ENCODE measurements at regions not wholly inside any gene's neighbourhood (a gene's known extent, or its start where the extent isn't known, plus 50 kb on each side); places are given as distances from the start of the nearest gene placed in this dataset.
"Not testable (repeated sequence)": the region's sequence is repeated elsewhere in the genome, so short reads cannot be mapped to it uniquely, and the experiment has no call there.

GRCh38 chr1:101185421-101185820 lies 51.4 kb upstream of the S1PR1 start:
- no peak for DNase-seq

DNA sequence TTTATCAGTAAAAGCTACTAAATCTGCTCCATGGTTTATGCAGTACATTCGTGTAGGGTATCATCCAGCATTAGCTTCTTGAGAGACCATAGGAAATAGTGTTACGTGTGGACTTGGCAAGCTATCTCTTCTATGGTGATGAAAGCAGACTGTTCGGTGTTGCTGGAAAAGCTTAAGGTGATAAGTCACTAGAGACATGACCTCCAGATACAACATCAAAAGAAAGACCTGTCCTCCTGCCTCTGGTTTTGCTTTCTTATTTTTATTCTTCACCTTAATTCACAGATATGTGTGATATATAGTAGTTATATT lies 53.5 kb upstream of the S1PR1 start:
- DNase-seq = no peak

DNA sequence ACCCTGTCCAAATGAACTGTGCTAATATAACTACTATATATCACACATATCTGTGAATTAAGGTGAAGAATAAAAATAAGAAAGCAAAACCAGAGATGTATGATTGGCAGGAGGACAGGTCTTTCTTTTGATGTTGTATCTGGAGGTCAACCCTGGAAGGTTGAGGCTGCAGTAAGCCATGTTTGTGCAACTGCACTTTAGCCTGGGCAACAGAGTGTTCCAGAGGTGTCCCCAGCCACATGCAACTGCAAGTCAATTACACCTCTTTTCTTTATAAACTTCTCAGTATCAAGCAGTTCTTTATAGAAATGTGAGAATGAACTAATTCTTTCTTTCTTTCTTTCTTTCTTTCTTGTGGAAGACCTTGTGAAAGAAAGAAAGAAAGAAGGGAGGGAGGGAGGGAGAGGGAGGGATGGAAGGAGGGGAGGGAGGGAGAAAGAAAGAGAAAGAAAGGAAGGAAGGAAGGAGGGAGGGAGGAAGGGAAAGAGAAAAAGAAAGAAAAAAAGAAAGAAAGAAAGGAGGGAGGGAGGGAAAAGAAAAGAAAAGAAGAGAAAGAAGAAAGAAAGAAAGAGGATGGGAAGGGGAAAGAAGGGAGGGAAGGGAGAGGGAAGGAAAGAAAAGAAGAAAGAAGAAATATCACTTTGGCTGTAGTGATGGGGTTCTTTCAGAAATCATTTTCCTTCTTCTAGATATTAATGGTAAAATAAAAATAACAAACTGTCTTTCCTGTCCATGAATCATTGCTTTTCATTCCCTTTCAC lies 54.0 kb upstream of the S1PR1 start:
- no peak for DNase-seq

DNA sequence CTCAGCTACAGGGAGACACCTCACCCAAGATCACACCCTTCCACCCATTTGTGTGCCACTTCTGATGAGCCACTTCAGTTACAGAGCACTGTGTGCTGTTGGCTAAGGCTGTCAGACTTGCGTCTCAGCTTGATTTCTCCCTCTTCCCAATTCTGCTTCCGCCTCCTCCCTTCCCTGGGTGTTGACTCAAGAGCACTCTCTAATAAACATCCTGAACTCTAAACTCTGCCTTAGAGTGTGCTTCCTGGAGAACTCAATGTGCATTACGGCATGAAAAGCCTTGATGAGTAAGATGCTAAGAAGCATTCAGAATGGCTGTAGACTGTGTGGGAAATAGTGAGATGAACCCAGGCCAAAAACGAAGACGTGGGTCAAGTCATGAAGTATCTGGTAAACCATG lies 54.9 kb upstream of the S1PR1 start:
- no peak for DNase-seq

GRCh38 chr1:101178688-101179491 lies 57.9 kb upstream of the S1PR1 start:
- peak; percentile 57 for DNase-seq

GRCh38 chr1:101178341-101178687 lies 58.5 kb upstream of the S1PR1 start:
- no peak for DNase-seq

DNA sequence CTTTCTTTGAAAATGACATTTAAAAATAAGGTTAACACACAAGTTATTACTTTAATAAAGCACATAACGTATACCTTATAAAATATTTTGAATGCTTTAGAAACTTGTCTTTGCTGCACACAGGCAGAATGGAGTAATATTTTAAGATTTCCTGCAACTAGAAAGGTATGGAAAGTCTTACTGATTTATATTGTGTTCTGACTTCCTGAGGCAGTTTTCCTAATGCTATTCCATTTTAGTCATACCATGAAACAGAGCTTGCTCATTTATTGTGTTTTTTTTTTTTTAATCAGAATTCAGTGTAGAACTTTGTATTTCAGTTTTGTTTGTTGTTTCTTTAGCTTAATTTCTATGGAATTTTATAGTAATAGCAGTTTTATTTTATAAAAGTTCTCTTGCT lies 60.9 kb upstream of the S1PR1 start:
- DNase-seq = no peak

- DNase-seq = no peak
Observed at GRCh38 chr1:101175466-101175865, 61.4 kb upstream of the S1PR1 start.

- no peak for DNase-seq
Observed at GRCh38 chr1:101174722-101175121, 62.1 kb upstream of the S1PR1 start.

- DNase-seq = not testable (repeated sequence)
Observed at GRCh38 chr1:101174298-101174697, 62.5 kb upstream of the S1PR1 start.

- DNase-seq = no peak
Observed at GRCh38 chr1:101170506-101171050, 66.2 kb upstream of the S1PR1 start.

DNA sequence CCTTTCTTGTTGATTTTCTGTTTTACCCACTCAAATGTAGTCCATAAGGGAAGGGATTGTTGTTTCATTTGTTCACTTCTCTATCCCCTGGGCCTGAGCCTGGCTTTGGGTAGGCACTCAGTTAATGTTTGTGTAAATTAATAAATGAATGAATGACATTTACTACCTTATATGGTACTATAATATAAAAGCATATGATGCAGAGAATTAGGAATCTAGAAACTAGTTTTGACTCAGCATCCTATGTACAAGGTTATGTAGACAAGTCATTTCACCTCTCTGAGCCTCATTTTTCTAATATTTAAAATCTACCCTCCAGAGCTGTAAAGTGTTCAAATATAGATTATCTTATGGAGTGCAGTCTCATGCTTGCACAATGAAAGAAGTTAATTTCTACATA lies 68.9 kb upstream of the S1PR1 start:
- no peak for DNase-seq

GRCh38 chr1:101166583-101167120 lies 70.2 kb upstream of the S1PR1 start:
- no peak for DNase-seq

DNA sequence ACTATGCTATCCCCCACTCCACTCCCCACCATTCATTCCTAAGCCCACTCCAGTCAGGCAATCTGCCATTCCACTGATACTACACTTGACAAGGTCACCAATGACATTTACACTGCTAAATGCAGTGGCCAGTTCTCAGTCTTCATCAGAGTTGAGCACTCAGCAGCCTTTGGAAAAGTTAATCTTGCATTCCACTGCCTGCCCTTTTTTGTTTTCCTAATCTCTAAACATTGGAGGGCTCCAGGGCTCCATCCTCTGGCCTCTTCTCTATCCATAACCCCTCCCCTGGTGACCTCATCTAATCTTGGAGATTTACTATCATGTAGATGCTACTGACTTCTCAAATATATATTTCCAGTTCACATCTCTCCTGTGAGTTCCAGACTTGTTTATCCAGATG lies 70.9 kb upstream of the S1PR1 start:
- DNase-seq = no peak

GRCh38 chr1:101165532-101165931 lies 71.3 kb upstream of the S1PR1 start:
- peak; percentile 36 for DNase-seq

DNA sequence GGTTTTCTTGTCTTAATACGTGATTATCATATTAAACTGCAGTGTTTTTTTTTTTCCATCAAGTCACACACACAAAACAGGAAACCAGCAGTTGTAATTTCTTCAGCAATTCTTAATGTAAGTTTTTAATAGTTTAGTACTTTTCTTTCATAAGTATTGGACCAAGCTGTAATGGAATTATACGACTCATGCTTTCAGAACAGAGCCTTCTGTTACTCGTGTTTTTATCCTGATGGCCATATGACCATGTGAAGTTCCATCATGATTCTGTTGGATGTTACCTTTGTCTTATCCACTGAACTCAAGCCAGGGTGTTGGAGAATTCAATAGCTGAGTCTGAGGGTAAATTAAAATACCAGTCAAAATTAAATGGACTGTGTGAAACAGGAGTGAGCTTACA lies 72.0 kb upstream of the S1PR1 start:
- no peak for DNase-seq

DNA sequence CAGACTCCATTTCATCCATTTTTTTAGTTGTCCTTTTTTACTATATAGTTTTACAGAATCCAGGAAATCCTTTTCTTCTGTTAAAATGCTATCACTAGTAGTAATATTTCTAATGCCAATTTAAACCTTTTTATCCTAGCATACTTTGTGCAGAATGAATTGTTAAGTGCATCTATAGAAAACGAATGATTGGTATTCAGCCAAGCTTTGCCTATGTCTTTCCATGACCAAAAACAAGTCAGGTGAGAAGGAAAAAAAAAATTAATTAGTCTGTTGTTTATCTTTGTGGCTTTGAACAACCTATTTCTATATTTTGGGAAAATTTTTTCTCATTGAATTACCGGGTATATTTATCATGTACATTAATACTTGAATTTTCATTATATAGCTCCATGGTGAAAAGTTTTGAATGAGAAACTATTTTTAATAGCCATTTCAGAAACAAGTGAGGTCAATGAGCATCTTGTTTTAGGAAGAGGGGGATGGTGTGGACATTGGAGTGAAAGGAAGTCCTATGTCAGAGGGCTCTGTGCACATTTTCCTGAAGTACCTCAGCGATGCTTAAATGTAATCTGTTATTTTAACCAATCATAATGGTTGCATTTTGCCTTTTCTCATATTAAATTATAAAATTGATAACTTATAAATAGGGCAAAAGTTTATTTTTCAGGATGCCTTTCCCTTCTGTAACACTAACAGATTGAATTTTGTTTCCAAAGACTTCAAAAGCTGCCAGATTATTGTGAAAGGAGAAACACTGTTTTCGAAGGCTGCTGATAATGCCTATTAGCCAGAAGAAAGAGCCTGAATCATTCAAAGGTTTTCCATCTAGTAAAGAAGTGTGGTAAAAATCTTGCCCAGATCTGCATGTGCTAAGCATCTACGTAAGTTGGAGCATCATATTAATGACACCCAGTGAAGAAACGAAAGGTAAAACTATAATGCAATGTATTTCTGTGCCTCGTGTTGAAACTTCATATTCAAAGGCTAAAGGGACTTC lies 73.8 kb upstream of the S1PR1 start:
- DNase-seq = no peak

DNA sequence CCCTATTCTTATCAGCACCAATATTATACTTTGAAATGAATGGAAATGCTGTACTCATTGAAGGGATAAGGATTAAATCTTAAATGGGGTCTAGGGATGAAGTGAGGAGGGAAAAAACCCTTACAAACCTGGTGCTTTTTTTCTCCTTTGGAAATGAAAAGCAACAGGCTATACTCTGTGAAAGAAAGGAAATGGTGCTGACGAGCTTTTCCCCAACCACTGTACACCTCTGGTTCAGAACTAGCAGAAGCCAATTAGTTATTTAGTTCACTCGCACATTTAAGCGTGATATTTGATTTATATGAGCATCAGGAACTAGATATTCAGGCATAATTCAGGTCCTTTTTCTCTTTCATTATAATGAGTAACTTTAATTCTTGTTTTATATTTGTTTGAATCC lies 74.5 kb upstream of the S1PR1 start:
- no peak for DNase-seq

DNA sequence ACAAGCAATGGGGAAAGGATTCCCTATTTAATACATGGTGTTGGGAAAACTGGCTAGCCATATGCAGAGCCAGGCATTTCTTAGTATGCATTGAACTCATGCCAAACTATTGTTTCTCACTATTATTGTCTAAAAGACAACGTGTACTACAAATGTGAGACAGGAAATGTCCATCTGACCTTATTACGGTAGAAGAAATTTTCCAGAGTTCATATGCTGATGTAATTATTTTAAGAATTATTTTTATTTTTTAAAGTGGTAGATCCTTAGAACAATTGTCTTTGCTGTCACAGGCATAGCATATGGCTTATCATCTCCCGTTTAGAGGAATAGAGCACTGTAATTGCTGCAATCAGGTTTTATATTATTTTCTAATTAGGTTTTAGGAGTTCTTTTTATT lies 75.2 kb upstream of the S1PR1 start:
- no peak for DNase-seq

DNA sequence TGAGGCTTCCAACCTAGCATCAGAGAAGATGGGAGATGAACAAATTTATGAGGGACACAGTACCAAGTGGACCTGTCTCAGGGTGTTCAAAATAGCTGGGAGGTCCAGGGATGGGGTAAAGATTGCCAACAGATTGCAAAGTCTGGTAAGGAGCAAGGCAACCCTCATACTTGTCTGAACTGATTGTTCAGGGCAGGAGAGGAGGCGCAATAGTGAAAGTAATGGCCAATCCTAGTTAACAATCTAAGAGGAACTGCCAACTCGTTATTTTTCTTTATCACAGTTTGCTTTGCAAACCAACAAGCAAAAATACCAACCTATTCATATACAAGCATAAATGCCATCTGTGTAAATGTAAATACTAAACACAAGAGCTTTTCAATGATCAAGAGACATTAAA lies 78.4 kb upstream of the S1PR1 start:
- DNase-seq = no peak

DNA sequence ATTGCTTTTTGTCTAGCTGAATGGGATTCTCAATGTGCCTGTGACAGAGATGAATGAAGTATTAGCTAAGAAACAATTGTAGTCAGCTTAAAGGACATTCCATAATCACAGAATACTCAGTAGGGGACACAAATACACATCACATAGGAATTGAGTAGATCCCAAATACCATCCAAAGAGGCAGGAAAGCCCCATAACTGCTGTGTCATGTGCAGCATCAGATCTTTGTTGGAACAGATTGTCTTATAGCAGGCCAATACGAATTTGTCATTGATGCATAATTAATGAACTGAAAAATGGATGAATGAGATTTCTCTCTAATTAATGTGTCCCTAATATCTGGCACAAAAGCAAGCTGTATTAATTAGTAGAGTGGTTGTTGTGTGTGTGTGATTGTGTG lies 82.3 kb upstream of the S1PR1 start:
- DNase-seq = no peak

GRCh38 chr1:101153692-101154091 lies 83.1 kb upstream of the S1PR1 start:
- DNase-seq = no peak

DNA sequence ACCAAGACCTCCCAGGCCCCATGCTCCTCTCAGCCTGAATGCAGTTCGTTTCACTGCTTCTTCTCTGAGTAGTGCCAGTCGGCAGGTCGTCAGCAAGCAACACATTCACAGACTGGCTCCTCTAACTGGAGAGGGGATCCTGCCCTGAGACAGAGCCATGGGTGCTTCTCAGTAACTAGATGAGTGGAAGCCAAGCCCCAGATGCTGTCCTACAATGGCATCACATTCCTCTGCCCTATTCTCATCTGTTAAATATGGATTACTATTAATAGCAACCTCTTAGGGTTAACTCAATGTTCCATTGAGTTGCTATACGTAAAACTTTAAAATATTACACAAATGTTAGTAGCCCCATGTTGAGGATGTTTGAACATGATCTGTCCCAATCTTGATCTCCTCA lies 84.2 kb upstream of the S1PR1 start:
- no peak for DNase-seq

Measured in MV-4-11 (cell line).